Activated naive CD8-positive, alpha-beta T cell treated with anti-CD3 and anti-CD28 coated beads for 36 hours (primary cell): ENCODE measurements at regions not wholly inside any gene's neighbourhood (a gene's known extent, or its start where the extent isn't known, plus 50 kb on each side); places are given as distances from the start of the nearest gene placed in this dataset.

Source experiments
- DNase-seq: peaks from one replicate; pipeline ENCODE4 v3.0.0; 2021
- H3K27ac Mint-ChIP-seq: one replicate; pipeline ENCODE4 v1.8.0; 2022; ENCODE audit warnings: mild to moderate bottlenecking, moderate library complexity, mixed read lengths
- H3K27me3 Mint-ChIP-seq: one replicate; pipeline ENCODE4 v1.8.0; 2022; ENCODE audit warnings: mild to moderate bottlenecking, mixed read lengths
- H3K36me3 Mint-ChIP-seq: one replicate; pipeline ENCODE4 v1.8.0; 2021; ENCODE audit warnings: mild to moderate bottlenecking, mixed read lengths
- H3K4me1 Mint-ChIP-seq: one replicate; pipeline ENCODE4 v1.8.0; 2021; ENCODE audit warnings: mixed read lengths
- H3K4me3 Mint-ChIP-seq: one replicate; pipeline ENCODE4 v1.8.0; 2022; ENCODE audit warnings: mild to moderate bottlenecking, moderate library complexity, mixed read lengths
- H3K9me3 Mint-ChIP-seq: one replicate; pipeline ENCODE4 v1.8.0; 2022; ENCODE audit warnings: mixed read lengths

DNA sequence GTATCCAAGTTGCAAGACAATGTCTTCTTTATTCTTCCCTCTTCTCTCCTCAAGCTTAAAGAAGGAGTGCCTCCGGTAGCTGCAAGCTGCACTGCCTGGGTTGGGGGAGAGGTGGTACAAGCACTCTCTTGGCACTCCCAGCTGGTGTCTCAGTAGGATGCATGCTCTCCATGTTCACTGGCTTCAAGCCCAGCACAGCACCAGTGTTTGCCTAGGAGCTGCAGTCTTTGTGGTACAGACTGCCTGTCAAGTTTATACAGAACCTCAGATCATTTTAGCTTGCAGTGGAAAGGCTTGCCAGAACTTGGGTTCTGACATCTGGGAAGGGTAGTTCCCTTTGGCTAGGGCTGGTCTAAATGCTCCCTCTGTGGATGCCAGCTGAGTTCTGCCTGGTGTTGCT is 505.6 kb downstream of the MAN2A1 start:
- no peak overlapping the region for H3K4me3 Mint-ChIP-seq
- no peaks in the 10 kb centered on the region for H3K36me3 Mint-ChIP-seq
- DNase-seq = no peak
- H3K4me1 Mint-ChIP-seq = no peaks in the 10 kb centered on the region
- H3K27me3 Mint-ChIP-seq = no peaks in the 10 kb centered on the region
- H3K27ac Mint-ChIP-seq = no peak overlapping the region
- peaks cover 3% of the 10 kb centered on the region for H3K9me3 Mint-ChIP-seq

DNA sequence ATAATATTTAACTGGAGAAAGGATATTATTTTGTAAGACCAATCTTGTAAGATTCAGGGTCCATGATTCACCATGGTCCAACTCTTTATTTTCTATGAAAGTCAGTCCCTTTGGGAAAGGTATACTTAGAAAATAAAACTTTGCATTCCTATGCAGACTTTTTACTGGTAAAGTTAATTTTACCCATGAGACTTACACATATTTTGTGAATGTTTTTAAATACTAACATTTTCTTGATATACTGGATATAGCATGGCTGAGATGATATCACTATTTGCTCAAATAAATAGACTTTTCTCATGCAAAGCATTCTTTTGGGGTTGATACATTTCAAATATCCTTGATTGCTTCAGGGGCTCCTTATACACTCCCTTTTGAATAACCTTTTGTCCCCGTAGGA is 512.1 kb downstream of the MAN2A1 start:
- Mint-ChIP-seq H3K27me3 (no peaks in the 10 kb centered on the region), H3K4me3 (no peak overlapping the region), H3K27ac (no peak overlapping the region), H3K4me1 (peaks cover 2% of the 10 kb centered on the region), H3K36me3 (no peaks in the 10 kb centered on the region), H3K9me3 (peaks cover 3% of the 10 kb centered on the region)
- DNase-seq = no peak

DNA sequence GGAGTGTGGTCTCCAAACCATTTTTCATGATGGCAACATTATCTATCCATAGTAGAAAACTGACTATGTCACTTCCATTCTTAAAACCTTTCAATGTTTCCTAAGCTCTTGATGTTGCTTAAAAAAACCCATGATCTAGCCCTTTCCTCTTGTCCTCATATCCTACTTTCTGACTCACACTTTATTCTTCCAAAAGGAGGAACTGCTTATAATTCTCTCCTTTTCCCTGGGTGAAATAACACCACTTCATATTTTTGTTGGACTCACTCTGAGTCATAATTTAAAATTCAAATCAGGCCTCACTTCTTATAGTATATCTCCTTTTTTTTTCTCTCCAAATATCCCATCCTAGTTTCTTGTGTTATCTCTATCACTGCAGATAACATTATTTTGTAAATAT is 513.9 kb downstream of the MAN2A1 start:
- Mint-ChIP-seq H3K27me3 (no peaks in the 10 kb centered on the region), H3K9me3 (peaks cover 3% of the 10 kb centered on the region), H3K36me3 (no peaks in the 10 kb centered on the region)

DNA sequence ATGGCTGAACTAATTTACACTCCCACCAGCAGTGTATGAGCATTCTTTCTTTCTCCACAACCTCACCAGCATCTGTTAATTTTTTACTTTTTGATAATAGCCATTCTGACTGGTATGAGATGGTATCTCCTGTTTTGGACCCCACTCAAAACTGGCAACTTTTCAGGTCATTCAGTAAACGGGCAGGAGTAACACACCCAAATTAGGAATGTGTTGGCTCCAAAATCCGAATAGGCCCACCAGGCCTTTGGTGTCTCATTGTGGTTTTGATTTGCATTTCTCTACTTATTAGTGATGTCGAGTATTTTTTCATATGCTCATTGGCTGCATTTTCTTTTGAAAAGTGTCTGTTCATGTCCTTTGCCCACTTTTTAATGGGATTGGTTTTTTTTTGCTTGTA is 517.1 kb downstream of the TMEM232 start:
- no peaks in the 10 kb centered on the region for H3K36me3 Mint-ChIP-seq
- H3K27ac Mint-ChIP-seq = no peak overlapping the region
- H3K9me3 Mint-ChIP-seq = peaks cover 18% of the 10 kb centered on the region
- no peak for DNase-seq
- no peak overlapping the region for H3K4me3 Mint-ChIP-seq
- H3K27me3 Mint-ChIP-seq = no peaks in the 10 kb centered on the region
- H3K4me1 Mint-ChIP-seq = no peaks in the 10 kb centered on the region

More for the DNA sequence above, 513.9 kb downstream of the MAN2A1 start:
- Mint-ChIP-seq H3K27ac (no peak overlapping the region), H3K4me3 (no peak overlapping the region), H3K4me1 (peaks cover 2% of the 10 kb centered on the region)
- DNase-seq = no peak

DNA sequence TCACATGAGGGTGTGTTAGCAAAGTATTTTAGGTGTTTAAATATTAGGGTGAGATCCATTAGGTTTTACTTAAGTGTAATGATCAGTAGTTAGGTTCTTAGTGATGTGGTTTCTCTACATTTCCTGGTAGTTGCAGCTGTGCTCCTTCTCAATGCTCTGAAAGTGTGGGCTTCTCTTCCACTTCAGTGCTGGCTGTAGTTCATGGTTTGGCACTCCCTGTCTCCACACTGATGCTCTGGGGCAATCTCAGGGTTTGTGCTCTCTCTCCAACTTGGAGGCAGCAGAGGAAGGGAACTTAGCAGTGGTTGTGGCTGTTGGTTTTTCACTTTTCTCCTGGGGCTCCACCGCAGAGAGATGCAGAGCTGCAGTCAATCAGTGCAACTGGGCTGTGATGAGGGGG is 507.5 kb downstream of the TMEM232 start:
- DNase-seq = no peak
- Mint-ChIP-seq H3K27me3 (no peaks in the 10 kb centered on the region), H3K27ac (no peak overlapping the region), H3K4me3 (no peak overlapping the region), H3K4me1 (no peaks in the 10 kb centered on the region), H3K9me3 (peaks cover 47% of the 10 kb centered on the region), H3K36me3 (peaks cover 11% of the 10 kb centered on the region)

DNA sequence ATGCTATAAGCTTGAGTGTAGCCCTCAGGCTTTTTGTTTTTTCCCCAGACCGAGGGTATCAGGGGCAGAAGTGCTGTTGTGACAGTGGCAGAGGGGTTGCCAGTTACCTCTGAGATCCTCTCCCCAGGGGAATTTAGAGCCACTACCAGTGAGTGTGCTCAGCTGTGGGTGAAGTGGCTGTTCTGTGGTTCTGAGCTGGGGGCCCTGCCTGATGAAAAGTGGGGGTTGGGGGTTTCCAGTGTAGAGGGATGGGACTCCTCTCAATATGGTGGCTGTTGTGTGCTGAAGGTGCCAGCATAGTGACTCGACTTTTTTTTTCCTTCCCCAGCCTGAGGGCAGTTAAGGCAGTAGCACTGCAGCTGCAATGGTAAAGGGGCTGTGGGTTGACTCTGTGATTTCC is 506.7 kb downstream of the TMEM232 start:
- no peak overlapping the region for H3K4me3 Mint-ChIP-seq

DNA sequence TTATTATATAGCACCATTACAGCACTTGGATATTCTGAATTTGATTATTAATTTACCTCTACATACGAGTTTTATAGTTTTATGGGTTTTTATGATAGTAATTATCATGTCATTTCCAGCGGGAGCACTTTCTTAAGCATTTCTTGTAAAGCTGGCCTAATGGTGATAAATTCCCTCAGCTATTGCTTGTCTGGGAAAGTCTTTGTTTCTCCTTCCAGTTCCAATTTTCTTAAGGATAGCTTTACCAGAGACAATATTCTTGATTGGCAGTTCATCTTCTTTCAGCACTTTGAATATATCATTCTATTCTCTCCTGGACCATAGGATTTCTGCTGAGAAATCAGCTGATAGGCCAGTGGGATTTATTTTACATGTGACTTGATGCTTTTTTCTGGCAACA is 505.4 kb downstream of the TMEM232 start:
- Mint-ChIP-seq H3K9me3 (peaks cover 37% of the 10 kb centered on the region), H3K27ac (no peak overlapping the region), H3K4me1 (no peaks in the 10 kb centered on the region), H3K27me3 (no peaks in the 10 kb centered on the region), H3K4me3 (no peak overlapping the region), H3K36me3 (peaks cover 13% of the 10 kb centered on the region)
- DNase-seq = no peak

More for the DNA sequence above, 506.7 kb downstream of the TMEM232 start:
- H3K36me3 Mint-ChIP-seq = peaks cover 11% of the 10 kb centered on the region
- no peaks in the 10 kb centered on the region for H3K4me1 Mint-ChIP-seq
- no peak overlapping the region for H3K27ac Mint-ChIP-seq
- peaks cover 39% of the 10 kb centered on the region for H3K9me3 Mint-ChIP-seq
- no peaks in the 10 kb centered on the region for H3K27me3 Mint-ChIP-seq
- DNase-seq = no peak

DNA sequence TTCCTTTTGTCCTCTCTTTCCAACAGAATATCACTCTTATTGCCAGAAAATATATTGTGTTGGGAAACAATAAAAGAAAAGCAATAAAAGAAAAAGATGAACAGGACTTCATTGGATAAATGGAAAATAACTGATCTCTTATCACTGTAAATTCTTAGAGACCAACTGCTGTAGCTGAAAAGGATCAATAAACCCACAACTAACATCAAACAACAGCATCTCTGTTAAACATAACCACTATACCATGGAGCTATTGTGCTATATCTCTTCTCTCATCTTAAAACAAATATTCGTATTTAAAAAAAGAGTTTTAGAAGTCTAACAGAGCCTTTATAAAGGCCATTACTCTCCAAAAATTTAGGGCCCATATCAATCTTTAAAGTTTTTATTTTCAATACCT is 502.4 kb downstream of the TMEM232 start:
- Mint-ChIP-seq H3K36me3 (peaks cover 7% of the 10 kb centered on the region), H3K4me1 (no peaks in the 10 kb centered on the region), H3K9me3 (peaks cover 27% of the 10 kb centered on the region), H3K4me3 (no peak overlapping the region), H3K27me3 (no peaks in the 10 kb centered on the region), H3K27ac (no peak overlapping the region)
- no peak for DNase-seq

DNA sequence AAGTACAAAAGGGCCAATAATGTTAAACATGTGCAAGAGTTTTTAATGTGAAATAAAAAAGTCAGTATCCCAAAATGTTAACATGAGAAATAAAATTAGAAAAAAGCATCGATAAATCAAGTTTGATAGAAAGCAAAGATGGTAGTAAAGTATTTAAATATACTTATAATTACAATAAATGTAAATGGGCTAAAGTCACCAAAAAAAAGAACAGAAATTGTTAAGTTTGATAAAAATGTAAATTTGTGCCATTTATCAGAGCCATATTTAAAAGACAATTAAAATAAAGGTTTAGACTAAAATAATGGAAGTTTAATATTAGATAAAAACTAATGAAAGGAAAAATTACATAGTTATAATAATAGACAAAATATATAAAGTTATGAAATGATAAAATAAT is 500.5 kb downstream of the TMEM232 start:
- Mint-ChIP-seq H3K4me1 (no peaks in the 10 kb centered on the region), H3K36me3 (peaks cover 7% of the 10 kb centered on the region), H3K4me3 (no peak overlapping the region), H3K27me3 (no peaks in the 10 kb centered on the region), H3K27ac (no peak overlapping the region), H3K9me3 (peaks cover 36% of the 10 kb centered on the region)
- DNase-seq = no peak

DNA sequence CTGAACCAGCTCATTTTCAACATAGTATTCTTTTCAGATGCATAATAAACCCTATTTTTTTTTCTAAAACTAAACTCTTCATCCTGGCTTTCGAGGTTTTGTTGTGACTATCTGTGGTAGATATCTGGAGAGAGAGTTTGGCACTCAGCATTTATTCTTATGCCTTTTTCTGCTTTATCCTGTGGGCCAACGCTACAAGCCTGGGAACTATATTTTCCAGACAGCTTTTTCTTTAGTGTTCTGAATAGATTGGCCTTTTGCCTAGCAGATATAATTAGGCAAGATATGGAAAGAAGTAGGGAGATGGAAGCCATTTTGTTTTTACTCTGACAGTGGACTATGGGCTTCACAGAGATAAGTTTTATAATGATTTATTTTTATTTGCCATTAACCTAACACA is 486.7 kb downstream of the TMEM232 start:
- DNase-seq = no peak
- H3K27ac Mint-ChIP-seq = no peak overlapping the region
- H3K4me3 Mint-ChIP-seq = no peak overlapping the region
- H3K9me3 Mint-ChIP-seq = no peaks in the 10 kb centered on the region
- no peaks in the 10 kb centered on the region for H3K36me3 Mint-ChIP-seq
- no peaks in the 10 kb centered on the region for H3K4me1 Mint-ChIP-seq
- no peaks in the 10 kb centered on the region for H3K27me3 Mint-ChIP-seq

DNA sequence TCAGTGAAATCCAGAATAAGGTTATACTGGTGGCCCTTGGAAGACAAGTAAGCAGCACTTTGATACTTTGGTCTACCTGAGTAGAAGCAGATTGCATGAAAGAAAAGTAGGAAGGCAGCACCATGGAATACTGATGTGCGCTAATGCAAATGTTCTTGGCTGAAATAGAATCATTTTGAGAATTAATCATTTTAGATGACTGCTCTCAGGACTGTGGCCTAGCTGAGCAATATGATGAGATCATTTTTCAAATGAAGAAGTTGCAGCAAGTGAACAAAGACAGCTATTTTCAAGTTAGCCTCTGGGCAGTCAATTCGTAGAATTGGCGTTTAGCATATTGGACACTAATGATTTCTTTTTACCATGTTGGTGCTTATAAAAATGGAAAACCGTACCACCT is 483.5 kb downstream of the TMEM232 start:
- no peak for DNase-seq
- Mint-ChIP-seq H3K9me3 (no peaks in the 10 kb centered on the region), H3K27me3 (no peaks in the 10 kb centered on the region), H3K36me3 (no peaks in the 10 kb centered on the region), H3K4me1 (no peaks in the 10 kb centered on the region), H3K4me3 (no peak overlapping the region), H3K27ac (no peak overlapping the region)

DNA sequence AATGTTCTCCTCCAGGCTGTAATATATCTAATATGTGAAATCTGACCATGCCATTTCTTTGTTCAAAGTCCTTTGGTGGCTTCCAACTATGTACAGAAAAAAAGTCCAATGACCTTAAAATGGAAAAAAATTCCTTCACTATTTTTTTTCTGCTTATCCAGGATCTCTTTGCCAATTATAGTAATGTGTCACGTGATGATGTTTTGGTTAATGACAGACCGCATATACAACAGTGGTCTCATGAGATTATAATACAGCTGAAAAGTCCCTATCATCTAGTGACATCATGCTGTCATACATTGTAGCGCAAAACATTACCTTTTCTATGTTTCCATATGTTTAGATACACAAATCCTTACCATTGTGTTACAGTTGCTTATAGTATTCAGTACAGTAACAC is 477.6 kb downstream of the TMEM232 start:
- no peak overlapping the region for H3K4me3 Mint-ChIP-seq
- H3K27me3 Mint-ChIP-seq = no peaks in the 10 kb centered on the region
- no peaks in the 10 kb centered on the region for H3K4me1 Mint-ChIP-seq

DNA sequence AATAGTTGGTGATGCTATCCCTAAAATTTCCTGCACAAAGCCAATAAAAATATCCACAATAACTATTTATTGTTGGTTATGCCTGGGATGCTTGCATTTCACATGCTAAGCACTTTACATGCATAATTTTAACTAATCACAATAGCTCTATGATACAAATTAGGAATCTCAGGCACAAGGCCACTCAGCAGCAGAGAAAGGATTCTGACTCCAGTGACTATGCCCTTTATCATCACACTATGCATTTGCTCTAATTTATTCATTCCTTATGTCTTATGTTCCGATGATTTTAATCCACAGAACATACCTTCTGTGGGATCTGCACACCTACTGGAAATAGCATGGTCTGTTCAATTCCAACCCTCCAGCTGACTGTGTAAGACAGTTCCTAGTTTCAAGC is 476.1 kb downstream of the TMEM232 start:
- H3K4me1 Mint-ChIP-seq = no peaks in the 10 kb centered on the region
- no peak for DNase-seq
- no peaks in the 10 kb centered on the region for H3K9me3 Mint-ChIP-seq

More for the DNA sequence above, 477.6 kb downstream of the TMEM232 start:
- DNase-seq = no peak
- no peak overlapping the region for H3K27ac Mint-ChIP-seq
- H3K36me3 Mint-ChIP-seq = no peaks in the 10 kb centered on the region
- no peaks in the 10 kb centered on the region for H3K9me3 Mint-ChIP-seq

DNA sequence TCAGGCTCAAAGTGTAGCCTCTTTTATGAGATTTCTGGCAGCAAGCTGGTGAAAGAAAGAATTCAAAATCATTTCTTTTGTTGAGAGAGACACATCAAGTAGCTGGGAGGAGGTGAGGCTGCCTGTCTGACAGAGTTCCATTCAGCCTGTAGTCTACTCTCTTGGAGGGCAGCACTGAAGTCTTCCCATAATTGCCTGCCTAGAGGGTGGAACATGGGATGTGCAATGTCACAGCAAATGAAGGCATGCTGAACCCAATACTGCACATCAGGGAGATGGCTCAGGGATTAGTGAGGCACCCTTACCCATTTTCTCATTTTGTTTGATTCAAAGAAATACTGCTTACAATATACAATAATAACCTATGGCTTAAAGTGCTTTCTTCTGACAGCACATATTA is 475.7 kb downstream of the TMEM232 start:
- no peaks in the 10 kb centered on the region for H3K4me1 Mint-ChIP-seq
- no peak overlapping the region for H3K4me3 Mint-ChIP-seq
- no peaks in the 10 kb centered on the region for H3K27me3 Mint-ChIP-seq
- no peak for DNase-seq
- no peaks in the 10 kb centered on the region for H3K36me3 Mint-ChIP-seq
- no peak overlapping the region for H3K27ac Mint-ChIP-seq
- no peaks in the 10 kb centered on the region for H3K9me3 Mint-ChIP-seq

More for the DNA sequence above, 476.1 kb downstream of the TMEM232 start:
- H3K36me3 Mint-ChIP-seq = no peaks in the 10 kb centered on the region
- H3K4me3 Mint-ChIP-seq = no peak overlapping the region
- no peak overlapping the region for H3K27ac Mint-ChIP-seq
- no peaks in the 10 kb centered on the region for H3K27me3 Mint-ChIP-seq

DNA sequence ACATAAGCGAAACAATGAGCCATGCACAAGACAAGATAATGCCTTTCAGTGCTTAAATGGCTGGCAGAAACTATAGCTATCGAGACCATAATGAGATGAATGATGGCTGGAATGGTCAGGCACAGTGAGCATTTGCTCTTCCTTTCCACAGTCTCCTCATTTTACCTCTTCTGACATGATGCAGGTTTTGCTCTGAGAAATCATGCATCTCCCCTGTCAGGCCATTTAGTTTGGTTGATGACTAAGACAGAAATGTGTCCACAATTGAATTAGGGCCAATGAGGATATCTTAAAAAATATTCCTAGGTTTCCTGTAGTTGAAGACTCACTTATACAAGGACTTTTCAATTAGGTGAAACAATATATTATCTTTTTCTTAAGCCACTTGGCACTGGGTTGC is 475.1 kb downstream of the TMEM232 start:
- H3K36me3 Mint-ChIP-seq = no peaks in the 10 kb centered on the region
- no peak overlapping the region for H3K27ac Mint-ChIP-seq
- H3K4me1 Mint-ChIP-seq = no peaks in the 10 kb centered on the region
- H3K4me3 Mint-ChIP-seq = no peak overlapping the region
- DNase-seq = no peak
- H3K27me3 Mint-ChIP-seq = no peaks in the 10 kb centered on the region
- H3K9me3 Mint-ChIP-seq = no peaks in the 10 kb centered on the region

DNA sequence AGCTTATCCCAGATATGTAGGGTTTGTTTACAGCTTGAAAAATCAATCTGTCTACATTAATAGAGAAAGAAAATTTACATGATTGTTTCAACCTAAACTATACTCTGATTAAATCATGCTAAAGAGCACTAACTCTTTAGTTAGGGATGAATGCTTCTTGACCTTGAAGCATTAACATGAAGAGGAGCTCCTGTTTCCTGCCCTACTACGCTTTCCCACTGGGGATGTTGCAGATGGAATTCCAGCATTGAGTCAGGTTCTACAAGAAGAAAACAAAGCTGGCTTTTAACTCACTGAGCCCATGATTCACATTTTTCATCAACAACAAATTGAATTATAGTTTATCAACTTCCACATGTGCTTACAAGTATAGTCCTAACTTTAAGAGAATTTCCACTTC is 471.3 kb downstream of the TMEM232 start:
- H3K27me3 Mint-ChIP-seq = no peaks in the 10 kb centered on the region
- peaks cover 2% of the 10 kb centered on the region for H3K4me1 Mint-ChIP-seq
- no peak overlapping the region for H3K4me3 Mint-ChIP-seq
- no peak overlapping the region for H3K27ac Mint-ChIP-seq
- DNase-seq = no peak
- H3K36me3 Mint-ChIP-seq = no peaks in the 10 kb centered on the region
- H3K9me3 Mint-ChIP-seq = no peaks in the 10 kb centered on the region

DNA sequence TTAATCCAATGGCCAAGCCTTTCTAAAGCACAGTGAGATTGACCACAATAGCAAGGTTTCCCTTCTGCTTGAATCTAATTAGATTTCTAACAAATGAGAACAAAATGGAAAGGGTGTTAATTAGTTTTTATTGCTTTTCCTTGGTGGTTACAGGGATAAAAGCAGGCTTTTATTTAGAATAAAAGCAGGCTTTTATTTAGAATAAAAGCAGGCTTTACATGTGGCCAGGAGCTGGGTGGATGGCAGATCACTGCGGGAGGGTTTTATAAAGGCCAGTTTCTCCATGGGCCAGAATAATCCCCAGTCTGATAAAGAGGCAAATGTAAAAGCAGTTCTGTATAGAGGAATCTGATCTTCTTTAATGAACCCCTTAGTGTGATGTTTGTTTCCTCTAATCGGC is 470.2 kb downstream of the TMEM232 start:
- H3K4me1 Mint-ChIP-seq = peaks cover 2% of the 10 kb centered on the region

More for the DNA sequence above, 470.2 kb downstream of the TMEM232 start:
- Mint-ChIP-seq H3K27me3 (no peaks in the 10 kb centered on the region), H3K4me3 (no peak overlapping the region), H3K36me3 (no peaks in the 10 kb centered on the region), H3K27ac (no peak overlapping the region), H3K9me3 (no peaks in the 10 kb centered on the region)
- no peak for DNase-seq
